Body of pancreas (tissue), 4 donors: ENCODE measurements at regions not wholly inside any gene's neighbourhood (a gene's known extent, or its start where the extent isn't known, plus 50 kb on each side); places are given as distances from the start of the nearest gene placed in this dataset.

Experiments
- ATAC-seq: fragments of 150-250 bp; one replicate; pipeline ENCODE4 v1.9.1; 2016
- DNase-seq, 4 donors: peaks; one replicate each; pipeline ENCODE4 v3.0.0-alpha.2; 2019
- H3K27ac ChIP-seq, 4 donors: fragments of 200-600 bp; sonication (generic); 1 replicate in 3 of 4; 2 replicates in 1 of 4; pipeline versions ENCODE4 v1.5.1 to v1.6.1; 2016 to 2019; ENCODE audit warnings: mild to moderate bottlenecking in 1 of 4, mixed read lengths in 1 of 4, moderate library complexity in 1 of 4
- H3K27me3 ChIP-seq, 2 donors: fragments of 200-600 bp; sonication (generic); one replicate each; pipeline ENCODE4 v1.6.0; 2016; ENCODE audit warnings: mild to moderate bottlenecking in 1 of 2
- H3K36me3 ChIP-seq, 2 donors: fragments of 200-600 bp; sonication (generic); replicated peaks in 1 of 2; 2 replicates each; pipeline ENCODE4 v1.5.1; 2016; ENCODE audit warnings: low read depth in 2 of 2; ENCODE audit not compliant: insufficient read depth in 1 of 2
- H3K4me1 ChIP-seq: fragments of 200-600 bp; sonication (generic); one replicate; pipeline ENCODE4 v1.6.0; 2016
- H3K4me3 ChIP-seq, 2 donors: fragments of 200-600 bp; sonication (generic); 1 replicate in 1 of 2; 2 replicates in 1 of 2; pipeline ENCODE4 v1.5.1; 2016 to 2019
- H3K9me3 ChIP-seq, 3 donors: fragments of 200-600 bp; sonication (generic); 1 replicate in 2 of 3; 2 replicates in 1 of 3; pipeline ENCODE4 v1.5.1; 2016
- POLR2A ChIP-seq, 3 donors: fragments of 450-650 bp; IDR thresholded peaks; one replicate each; pipeline ENCODE4 v1.6.1; 2016; ENCODE audit warnings: antibody characterized with exemption in 3 of 3, mild to moderate bottlenecking in 2 of 3
- WGBS, 2 donors: methylation state at CpG; one replicate each; pipeline ENCODE4 v1.1.5; 2017; 5-methylcytosine and 5-hydroxymethylcytosine counted together
- intact Hi-C: fragments of 100-400 bp; cut with DNase I; formaldehyde crosslinking; loops from one replicate; pipeline ENCODE4 v1.15.1; 2023
- TF ChIP-seq, protein P1 (sequence below), 7 experiments: fragments of 450-650 bp in 4 of 7; fragments of 200-600 bp in 3 of 7; sonication (generic) in 3 of 7; IDR thresholded peaks; one replicate each; pipeline ENCODE4 v1.5.1; 2016 to 2019; ENCODE audit warnings: antibody characterized with exemption in 7 of 7

- TF ChIP-seq, protein P1, sequence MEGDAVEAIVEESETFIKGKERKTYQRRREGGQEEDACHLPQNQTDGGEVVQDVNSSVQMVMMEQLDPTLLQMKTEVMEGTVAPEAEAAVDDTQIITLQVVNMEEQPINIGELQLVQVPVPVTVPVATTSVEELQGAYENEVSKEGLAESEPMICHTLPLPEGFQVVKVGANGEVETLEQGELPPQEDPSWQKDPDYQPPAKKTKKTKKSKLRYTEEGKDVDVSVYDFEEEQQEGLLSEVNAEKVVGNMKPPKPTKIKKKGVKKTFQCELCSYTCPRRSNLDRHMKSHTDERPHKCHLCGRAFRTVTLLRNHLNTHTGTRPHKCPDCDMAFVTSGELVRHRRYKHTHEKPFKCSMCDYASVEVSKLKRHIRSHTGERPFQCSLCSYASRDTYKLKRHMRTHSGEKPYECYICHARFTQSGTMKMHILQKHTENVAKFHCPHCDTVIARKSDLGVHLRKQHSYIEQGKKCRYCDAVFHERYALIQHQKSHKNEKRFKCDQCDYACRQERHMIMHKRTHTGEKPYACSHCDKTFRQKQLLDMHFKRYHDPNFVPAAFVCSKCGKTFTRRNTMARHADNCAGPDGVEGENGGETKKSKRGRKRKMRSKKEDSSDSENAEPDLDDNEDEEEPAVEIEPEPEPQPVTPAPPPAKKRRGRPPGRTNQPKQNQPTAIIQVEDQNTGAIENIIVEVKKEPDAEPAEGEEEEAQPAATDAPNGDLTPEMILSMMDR (IDR thresholded peaks at IDR 0.05) = no peak
- no peak for TF ChIP-seq POLR2A (IDR thresholded peaks at IDR 0.05)
- no peaks in the 10 kb centered on the region for H3K4me1 ChIP-seq
- ATAC-seq (no peak), DNase-seq (no peak)
- no peaks in the 10 kb centered on the region for H3K9me3 ChIP-seq
- H3K36me3 ChIP-seq = no peaks in the 10 kb centered on the region
- intact Hi-C loops = no loop called here
- H3K27me3 ChIP-seq = no peaks in the 10 kb centered on the region
- no peak overlapping the region for H3K4me3 ChIP-seq
- no peak overlapping the region for H3K27ac ChIP-seq
Measured at GRCh38 chr9:86547571-86547970, 193.4 kb upstream of the TUT7 start.

GRCh38 chr9:86546712-86547111 lies 192.5 kb upstream of the TUT7 start:
- H3K4me3 ChIP-seq = no peak overlapping the region
- DNase-seq = no peak
- no peak overlapping the region for H3K27ac ChIP-seq
- H3K36me3 ChIP-seq = no peaks in the 10 kb centered on the region
- H3K4me1 ChIP-seq = no peaks in the 10 kb centered on the region
- no peak for ATAC-seq
- TF ChIP-seq, protein P1 (IDR thresholded peaks at IDR 0.05) = no peak
- TF ChIP-seq POLR2A (IDR thresholded peaks at IDR 0.05) = no peak
- no peaks in the 10 kb centered on the region for H3K27me3 ChIP-seq
- intact Hi-C loops = no loop called here
- WGBS, 2 donors = 85 to 88% methylated on average over 5 of the region's 5 CpGs
- no peaks in the 10 kb centered on the region for H3K9me3 ChIP-seq

- intact Hi-C loops = no loop called here
- Histone ChIP-seq H3K27me3 (no peaks in the 10 kb centered on the region), H3K36me3 (no peaks in the 10 kb centered on the region), H3K9me3 (no peaks in the 10 kb centered on the region), H3K4me3 (no peak overlapping the region), H3K4me1 (no peaks in the 10 kb centered on the region), H3K27ac (no peak overlapping the region)
- DNase-seq = no peak
- no peak for ATAC-seq
- 36 to 56% methylated on average over 2 of the region's 2 CpGs for WGBS, 2 donors
- no peak for TF ChIP-seq POLR2A (IDR thresholded peaks at IDR 0.05)
- TF ChIP-seq, protein P1 (IDR thresholded peaks at IDR 0.05) = no peak
Measured at GRCh38 chr9:86545090-86545489, 190.9 kb upstream of the TUT7 start.

GRCh38 chr9:86541014-86541570 lies 186.9 kb upstream of the TUT7 start:
- no peaks in the 10 kb centered on the region for H3K36me3 ChIP-seq
- WGBS, 2 donors = 16 to 25% methylated on average over 2 of the region's 2 CpGs
- TF ChIP-seq, protein P1 (IDR thresholded peaks at IDR 0.05) = no peak
- no peak for TF ChIP-seq POLR2A (IDR thresholded peaks at IDR 0.05)
- no peak overlapping the region for H3K27ac ChIP-seq
- H3K27me3 ChIP-seq = no peaks in the 10 kb centered on the region
- H3K4me1 ChIP-seq = no peaks in the 10 kb centered on the region
- DNase-seq = no peak
- no peak for ATAC-seq
- intact Hi-C loops = no loop called here
- peaks cover 0 to 4% (median 0%) of the 10 kb centered on the region in 3 donors for H3K9me3 ChIP-seq
- H3K4me3 ChIP-seq = no peak overlapping the region

DNA sequence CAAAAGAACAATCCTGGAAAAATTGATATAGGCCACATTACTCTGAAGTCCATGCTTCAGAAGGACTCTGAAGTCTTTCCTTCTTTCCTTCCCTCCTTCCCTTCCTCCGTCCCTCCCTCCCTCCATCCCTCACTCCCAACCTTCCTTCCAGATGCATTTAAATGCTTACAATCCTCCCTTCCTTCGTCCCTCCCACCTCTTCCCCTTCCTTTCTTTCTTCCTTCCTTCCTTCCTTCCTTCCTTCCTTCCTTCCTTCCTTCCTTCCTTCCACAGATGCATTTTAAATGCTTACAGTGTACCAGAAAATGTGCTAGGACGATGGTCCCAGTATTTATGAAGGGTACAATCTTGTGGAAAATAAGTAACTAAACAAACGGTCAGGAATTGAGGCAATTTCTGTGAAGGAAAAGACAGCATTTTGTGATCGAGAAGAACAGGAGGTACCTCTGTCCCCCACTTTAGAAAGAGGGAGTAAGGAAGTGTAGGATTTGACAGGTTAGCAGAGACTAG lies 181.3 kb upstream of the TUT7 start:
- TF ChIP-seq POLR2A (IDR thresholded peaks at IDR 0.05) = no peak
- TF ChIP-seq, protein P1 (IDR thresholded peaks at IDR 0.05) = no peak
- DNase-seq = no peak
- intact Hi-C loops = no loop called here
- Histone ChIP-seq H3K27me3 (no peaks in the 10 kb centered on the region), H3K9me3 (peaks cover 0 to 4% (median 0%) of the 10 kb centered on the region in 3 donors), H3K36me3 (no peaks in the 10 kb centered on the region), H3K4me3 (no peak overlapping the region), H3K27ac (no peak overlapping the region), H3K4me1 (no peaks in the 10 kb centered on the region)
- ATAC-seq = no peak
- 77 to 84% methylated on average over 5 of the region's 5 CpGs for WGBS, 2 donors
